ENCODE measurements at regions not wholly inside any gene's neighbourhood (a gene's known extent, or its start where the extent isn't known, plus 50 kb on each side); places are given as distances from the start of the nearest gene placed in this dataset.

DNA sequence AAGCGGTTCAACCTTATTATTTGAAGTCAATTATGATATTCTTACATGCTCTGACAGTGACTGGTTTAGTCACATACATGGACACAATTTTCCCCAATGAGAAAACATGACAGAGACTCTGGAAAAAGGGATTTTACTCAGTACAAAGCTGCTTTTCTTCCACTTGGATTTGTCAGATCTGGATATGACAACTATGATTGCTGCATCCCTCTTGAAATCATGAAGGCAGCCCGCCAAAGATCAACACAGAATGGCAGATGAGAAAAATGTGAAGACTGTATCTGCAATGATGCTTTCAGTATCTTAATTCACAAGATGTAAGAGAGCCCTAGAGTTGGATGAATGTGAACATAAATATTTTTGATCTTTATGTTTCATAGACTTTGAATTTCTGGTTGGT lies 439.6 kb downstream of the CDH8 start:
- DNase-seq, result no peak

DNA sequence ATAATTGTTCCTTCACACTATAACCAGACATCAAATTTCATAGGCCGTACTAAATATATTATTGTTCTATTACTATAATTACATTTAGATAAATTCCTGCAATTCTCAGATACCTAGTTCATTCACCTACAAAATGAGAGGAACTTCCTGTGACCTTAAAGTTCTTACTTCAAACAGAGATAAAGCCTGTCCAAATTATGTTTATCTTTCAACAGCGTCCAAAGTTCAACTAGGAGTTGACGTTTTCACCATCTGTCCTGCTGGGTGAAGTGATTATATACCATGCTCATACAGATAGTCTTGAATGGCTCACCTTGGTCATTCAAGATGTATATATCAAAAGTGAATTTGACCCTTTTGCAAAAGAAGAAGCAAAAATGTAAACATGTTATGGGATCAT lies 440.6 kb downstream of the CDH8 start:
- DNase-seq, result no peak

DNA sequence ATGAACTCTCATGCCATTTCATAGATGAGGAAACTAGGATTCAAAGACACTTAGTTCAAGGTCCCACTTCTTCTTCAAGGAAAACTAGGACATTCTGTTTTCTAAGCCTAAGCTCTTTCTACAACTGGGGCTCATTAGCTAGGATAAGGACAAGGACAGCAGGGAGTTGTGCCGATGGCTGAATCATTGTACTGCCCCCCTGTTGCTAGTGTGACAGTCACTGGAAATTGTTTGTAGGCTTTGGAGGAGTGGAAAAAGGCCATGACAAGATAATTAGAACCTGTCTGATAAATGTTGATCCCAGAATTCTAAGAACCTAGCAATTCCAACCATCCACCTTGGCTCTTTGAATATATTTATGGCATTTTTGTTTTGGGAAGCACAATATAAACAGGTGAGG lies 445.7 kb downstream of the CDH8 start:
- no peak for DNase-seq

DNA sequence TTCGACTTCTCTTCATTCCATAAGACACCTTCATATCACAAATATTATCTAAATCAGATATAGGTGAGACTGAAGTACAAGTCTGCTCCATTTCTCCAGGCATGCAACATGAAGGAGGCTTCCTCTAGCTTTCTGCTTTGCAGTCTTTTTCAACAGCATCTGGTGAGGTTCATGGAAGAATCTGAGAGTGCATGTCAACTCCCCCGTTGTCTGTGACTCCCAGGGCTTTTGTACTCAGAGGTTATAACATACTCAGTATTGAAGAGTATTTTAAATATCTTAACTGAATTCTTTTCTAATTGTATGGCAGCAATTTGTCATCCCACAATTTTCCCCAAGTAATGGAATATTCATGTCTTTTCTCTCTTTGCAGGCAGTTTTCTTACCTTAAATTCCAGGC lies 448.7 kb downstream of the CDH8 start:
- DNase-seq, result no peak

DNA sequence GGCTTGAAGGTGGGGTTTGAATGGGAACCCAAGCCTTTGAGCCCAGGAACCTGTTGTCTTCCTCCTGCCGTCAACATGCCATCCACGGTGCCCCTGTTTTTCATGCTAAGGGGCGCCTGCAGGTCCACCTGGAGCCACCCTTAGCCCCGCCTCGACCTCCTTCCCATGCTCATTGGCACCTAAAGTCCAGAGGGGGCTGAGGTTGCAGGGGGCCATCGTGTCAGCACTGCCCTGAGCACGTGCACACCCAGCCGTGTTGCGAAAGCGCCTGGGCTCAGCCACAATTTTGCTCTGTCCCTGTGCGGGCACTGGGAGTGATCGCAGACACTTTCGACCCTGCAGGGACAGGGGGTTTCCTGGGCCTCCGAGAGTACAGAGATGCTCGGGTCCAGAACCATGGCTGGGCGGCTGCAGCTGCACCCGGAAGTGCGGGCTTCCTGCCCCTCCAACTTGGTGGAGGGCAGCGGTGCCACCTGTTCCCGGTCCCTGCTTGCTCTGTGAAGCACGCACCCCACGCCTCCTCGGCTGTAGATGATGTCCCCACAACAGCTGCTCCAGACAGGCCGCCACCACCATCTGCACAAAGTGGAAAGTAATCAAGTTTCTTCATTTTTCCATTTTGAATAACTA lies 454.7 kb downstream of the CDH8 start:
- no peak for DNase-seq

DNA sequence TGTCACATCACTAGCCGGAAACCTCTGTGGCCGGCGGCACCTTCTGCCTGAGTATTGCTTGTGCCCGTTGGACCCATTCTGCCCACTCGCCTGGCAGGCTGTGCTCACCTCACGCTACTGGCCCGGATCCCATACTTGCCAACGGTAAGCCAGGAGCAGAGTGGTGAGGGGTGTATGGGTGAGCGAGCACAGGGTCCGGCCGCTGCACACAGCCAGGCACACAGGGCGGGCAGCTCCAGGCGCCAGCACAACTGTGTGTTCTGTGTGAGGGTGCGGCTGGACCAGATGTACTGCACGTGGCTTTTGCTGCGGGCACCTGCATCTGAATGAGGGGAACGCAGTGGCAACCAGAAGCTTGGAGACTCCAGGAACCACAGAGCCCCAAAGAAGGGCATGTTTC lies 455.7 kb downstream of the CDH8 start:
- DNase-seq, result no peak

DNA sequence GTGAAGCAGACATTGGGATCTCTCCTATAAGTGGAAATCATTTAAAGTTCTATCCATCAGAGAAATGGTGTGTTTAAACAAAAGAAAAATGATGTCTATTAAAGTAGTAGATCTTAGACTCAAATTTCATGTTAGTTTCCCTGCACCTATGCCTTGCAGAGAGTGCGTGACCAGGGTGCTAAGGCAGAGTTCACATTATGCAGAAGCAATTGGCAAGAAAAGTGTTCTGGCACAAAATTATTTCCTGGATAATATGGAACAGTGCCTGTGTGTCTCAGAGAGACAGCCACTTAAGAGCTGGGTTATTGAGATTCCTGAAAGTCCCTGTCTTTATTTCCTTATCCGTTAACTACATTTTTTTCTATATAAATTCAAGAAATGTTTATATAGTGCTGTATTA lies 457.0 kb downstream of the CDH8 start:
- DNase-seq, result no peak

DNA sequence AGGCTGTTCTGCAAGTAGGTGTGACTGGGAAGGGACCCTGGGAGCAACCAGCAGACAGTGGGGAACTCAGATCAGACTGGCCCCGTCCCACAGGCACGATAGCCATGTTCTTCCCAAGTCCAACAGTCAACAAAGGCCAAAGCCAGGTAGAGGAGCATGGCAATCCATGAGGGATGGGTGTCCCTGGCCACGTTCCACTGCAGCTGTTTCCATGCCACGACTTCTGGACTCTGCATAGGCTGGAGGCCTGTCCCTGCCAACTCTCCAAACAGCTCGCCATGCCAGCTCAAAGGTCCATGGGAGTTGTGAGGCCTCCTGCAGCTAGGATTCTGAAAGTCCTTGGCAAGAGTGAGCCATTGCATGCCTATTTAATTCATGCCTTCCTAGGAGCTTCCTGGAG lies 459.8 kb downstream of the CDH8 start:
- DNase-seq, result no peak

DNA sequence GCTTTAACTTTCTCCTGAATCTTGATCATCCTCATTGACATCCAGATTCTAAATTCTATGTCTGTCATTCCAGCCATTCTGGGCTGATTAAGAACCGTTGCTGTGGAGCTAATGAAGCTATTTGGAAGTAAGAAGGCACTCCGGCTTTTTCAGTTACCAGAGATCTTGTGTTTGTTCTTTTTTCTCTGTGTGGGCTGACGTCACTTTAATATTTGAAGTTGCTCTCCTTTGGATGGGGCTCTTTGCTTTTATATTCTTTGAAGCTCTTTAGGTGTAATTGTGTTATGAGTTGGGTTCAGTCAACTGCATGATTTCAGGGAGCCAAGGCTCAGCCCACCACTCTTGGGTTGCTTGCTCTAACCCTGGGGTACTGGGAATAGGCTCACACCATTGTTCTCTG lies 460.6 kb downstream of the CDH8 start:
- DNase-seq, result no peak

DNA sequence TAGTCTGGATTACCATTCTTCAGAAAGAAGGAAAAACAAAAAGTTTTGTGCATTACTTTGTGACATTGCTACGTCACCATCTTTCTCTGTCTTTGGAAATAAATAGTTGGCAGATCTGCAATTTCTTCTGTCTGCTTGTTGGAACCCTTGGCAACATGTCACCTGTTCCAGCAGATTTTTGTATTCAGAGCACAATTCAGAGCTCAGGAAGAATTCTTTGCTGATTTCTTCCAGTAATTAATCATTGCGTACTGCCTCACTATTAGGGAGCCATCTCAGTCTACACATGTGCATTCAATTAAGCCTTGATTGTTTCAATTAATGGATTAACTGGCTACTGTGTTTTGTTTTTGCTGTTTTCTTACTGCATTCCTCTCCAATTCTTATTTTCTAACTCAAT lies 467.2 kb downstream of the CDH8 start:
- no peak for DNase-seq

DNA sequence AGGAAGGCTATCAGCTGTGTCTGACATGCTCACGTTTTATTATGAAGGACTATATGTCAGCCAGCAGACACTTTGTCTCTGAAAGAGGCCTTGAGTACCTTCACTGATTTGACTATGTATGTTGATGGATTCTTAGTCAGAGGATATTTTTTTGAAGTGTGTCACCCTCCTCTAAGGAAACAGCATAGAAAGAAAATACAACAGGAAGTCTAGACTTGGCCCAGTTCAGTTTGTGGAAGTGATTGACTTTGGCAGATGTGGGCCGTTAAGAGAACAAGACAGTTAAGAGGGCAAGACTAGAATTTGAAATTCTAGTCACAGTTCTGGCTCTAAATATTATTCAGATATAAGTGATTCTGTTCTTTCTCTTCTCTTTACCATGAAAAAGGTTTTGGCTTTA lies 471.5 kb downstream of the CDH8 start:
- DNase-seq, result no peak

DNA sequence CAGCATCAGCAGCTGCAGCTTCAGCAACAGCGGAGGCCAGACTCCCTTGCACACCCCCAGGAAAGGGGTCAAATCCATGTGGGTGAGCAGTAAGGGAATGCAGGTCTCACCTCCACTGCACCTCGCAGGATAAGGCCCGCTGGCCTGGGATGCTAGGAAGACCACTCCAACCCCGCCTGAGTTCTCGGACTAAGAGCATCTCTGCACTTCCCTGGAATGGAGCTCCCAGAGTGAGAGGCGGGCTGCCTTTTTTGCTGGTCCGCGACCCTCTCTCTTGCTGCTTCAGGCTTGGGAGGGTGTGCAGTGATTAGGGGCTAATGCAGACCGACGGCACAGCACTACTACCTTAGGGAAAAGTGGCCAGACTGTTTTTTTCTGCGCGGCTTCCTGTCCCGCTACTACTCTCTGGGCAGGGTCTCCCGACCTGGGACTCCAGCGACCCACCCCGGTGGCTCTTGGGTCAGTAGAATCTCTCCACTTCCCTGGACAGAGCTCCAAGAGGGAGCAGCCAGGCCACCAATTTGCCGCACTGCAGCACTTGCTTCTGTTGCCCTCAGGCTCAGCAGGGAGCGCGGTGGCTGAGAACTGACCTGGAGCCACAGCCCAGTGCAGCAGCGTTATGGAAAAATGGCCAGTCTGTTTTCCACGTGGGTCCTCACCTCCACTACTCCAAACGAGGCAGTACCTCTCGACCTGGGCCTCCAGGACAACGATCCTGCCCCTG lies 480.4 kb downstream of the CDH8 start:
- DNase-seq, result no peak

DNA sequence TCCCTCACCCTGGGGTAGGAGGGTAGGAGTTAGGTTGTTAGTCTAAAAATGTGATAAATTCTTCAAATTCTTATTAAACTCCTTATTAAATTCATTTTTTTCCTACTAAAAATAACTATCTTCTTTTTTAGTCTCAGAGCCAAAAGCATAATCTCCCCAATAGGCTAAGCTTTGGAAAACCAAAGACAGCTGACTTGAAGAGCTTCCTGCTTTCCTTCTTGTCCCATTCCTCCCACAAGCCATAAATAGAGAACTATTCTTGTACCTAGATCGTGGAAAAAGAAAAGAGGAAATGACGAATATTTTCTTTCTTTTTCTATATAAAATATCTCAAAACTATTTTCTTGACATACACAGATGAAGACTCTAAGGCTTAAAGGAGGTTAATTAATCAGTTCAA lies 486.9 kb downstream of the CDH8 start:
- DNase-seq, result no peak

DNA sequence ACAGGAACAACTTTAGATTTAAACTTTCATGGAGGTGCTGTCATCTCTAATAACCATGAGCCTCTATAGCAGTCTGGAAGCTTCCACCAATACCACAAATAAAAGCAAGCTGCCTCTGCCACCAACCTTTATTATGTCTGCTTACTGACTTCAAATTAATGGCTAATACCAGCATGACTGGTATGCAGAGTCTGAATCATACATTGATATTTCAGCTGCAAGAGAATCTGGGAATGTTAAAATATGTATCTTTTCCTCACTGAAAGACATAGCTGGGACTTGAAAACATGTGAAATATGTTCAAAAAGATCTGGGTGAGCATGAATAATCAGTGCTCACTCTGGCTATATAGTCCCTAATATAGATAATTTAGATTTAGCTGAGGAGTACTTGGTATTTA lies 488.6 kb downstream of the CDH8 start:
- DNase-seq, result no peak

DNA sequence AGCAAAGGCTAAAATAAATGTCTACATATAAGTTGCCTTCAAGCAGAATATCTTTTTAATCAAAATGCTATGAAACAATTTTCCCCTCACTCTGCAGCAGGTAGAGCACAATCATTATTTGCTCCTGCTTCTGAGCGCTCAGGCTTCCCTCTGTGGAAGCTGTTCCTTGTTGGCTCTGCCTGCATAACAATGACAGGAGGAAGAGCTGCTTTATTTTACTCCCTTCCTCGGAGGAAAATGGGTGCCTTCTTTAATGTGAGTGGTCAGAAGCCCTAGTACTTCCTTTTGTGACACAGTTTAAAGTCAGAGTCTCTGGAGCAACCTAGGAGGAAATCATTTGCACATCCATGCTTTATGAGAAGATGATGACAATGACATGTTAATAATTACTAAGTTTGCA lies 492.1 kb downstream of the CDH8 start:
- DNase-seq, result no peak

DNA sequence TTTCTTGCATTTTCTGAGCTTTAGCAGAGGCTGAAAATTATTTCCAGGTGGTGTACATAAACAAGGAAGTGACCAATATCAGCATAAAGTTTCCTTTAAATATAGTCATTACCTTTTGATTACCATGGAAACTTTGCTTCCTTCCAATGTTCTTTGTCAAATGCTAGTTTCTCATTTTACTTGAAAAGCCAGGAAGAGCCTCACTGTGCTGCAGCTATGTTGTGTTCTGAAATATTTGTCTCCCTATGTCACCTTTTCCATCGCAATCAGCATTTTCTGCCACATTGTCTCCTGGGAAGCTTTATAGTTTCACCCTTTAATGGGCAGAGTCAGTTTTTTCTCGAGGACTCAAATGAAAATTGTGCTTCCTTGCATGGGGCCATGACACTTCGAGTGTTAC lies 496.0 kb downstream of the CDH8 start:
- no peak for DNase-seq

DNA sequence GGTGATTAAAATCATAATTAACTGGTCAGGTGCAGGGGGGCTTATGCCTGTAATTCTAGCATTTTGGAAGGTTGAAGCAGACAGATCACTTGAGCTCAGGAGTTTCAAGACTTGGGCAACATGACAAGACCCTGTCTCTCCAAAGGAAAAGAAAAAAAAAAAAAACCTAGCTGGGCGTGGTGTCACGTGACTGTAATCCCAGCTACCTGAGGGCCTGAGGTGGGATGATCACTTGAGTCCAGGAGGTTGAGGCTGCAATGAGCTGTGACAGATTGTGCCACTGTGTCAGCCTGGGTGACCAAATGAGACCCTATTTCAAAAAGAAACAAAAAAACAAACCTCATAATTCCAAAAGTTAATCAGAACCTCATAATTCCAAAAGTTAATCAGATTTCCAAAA lies 505.5 kb downstream of the CDH8 start:
- no peak for DNase-seq

DNA sequence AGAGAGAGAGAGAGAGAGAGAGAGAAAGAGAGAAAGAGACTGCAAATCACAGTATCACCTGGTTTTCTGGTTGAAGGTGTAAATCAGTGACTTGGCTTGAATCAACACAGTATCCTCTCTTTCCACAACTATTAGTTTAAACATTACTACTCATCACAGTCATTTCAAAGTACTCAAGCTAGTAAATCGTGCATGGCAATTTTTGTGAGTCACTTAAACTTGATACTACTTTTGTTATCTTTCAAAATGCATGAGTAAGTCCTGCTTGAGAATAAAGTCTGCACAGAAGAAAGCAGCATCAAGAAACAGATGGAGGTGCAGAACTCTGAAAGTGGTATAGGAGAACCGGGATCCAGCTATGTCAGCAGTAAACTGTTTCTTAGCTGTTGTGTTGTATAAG lies 535.4 kb downstream of the CDH8 start:
- no peak for DNase-seq

DNA sequence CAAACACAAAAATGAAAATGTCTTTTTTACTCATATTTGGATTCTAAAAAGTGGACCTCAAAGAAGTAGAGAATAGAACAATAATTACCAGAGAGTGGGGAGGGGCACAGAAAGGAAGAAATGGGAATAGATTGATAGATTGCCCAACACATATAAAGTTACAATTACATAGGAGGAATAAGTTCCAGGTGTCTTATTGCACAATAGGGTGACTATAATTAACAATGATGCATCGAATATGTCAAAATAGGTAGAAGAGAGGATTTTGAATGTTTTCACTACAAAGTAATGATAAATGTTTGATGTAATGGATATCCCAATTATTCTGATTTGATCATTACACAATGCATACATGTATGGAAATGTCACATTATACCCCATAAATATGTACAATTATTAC lies 556.0 kb downstream of the CDH8 start:
- DNase-seq, result no peak

DNA sequence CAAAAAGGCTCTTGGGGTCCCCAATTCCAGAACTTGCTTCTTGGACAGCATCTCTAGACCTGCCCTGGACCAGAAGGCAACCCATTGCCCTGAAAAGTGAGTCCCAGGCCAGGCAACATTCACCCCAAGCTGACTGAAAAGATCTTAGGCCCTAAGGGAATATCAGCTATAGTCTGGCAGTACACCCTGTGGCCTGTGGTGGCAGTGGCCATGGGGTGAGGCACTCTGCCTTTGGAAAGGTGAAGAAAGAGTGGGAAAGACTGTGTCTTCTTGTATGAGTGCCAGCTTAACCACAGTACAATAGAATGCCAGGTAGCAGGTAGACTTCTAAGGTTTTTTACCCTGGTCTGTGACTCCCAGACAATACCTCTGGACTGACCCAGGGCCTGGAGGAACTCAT lies 564.5 kb downstream of the CDH8 start:
- no peak for DNase-seq

DNA sequence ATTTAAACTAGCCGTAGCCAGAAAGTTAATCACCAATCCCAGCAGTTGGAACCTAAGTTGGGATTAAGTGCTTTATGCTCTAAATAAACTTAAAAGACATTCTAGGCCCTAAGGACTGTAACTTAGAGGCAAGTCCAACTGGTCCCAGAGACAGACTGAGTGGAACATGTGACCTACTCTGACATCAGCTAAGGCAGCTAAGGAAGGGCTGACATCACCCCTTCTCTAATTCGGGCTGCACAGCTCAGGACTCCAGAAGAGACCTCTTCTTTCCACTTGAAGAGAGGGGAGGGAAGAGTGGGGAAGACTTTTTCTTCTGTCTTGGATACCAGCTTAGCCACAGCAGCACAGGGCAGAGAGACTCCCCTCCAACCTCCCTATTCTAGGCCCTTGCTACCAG lies 565.2 kb downstream of the CDH8 start:
- no peak for DNase-seq

DNA sequence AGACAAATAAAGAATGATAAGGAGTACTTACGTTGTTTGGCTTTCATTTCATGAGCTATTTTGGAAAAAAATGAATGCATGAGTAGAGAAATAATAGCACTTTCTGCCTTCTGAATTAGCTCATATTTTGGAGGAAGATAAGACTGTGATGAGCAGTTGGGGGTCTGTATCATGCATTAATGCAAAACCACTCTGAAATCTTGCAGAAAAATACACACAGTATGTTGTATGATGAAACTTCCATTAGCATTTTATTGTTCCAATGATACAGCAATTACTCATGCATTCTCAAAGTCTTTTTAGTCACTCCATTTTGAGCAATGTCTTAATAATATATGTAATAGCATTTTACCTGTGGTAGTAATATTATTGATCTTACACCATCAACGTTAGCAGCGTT lies 571.0 kb downstream of the CDH8 start:
- DNase-seq, result no peak

DNA sequence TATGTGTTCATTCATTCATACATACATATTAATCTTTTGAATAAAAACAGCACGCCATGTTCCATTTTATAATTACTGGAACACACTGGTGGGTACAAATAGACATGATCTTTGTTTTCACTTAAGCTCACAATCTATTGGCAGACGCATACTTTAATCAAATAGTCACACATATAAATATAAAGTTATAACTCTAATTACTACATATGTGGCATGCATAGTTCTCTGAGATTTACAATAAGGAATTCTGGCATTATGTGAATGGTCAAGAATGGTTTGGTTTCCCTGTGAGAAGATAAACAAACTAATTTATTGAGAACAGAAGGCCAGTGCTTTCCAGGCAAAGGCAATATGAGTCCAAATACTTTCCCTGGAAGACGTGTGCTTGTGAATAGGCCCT lies 576.2 kb downstream of the CDH8 start:
- DNase-seq, result no peak

DNA sequence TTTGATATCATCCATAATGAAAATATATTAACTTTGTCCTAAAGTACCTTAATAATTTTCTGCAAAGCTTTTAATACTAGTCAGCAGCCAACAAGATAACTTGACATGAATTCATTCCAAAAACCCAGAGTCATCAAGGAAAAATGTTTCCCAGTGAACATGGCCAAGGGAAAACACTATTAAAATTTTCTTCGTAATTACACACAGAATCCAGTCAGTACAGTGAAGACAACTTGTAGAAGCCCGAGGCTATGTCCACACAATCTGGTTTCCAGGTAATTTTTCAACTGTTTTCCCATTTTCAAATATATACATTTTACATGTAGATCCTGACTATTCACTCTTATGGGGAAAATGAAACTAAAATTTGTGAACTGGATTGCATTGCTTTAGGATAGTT lies 600.9 kb downstream of the CDH8 start:
- no peak for DNase-seq

DNA sequence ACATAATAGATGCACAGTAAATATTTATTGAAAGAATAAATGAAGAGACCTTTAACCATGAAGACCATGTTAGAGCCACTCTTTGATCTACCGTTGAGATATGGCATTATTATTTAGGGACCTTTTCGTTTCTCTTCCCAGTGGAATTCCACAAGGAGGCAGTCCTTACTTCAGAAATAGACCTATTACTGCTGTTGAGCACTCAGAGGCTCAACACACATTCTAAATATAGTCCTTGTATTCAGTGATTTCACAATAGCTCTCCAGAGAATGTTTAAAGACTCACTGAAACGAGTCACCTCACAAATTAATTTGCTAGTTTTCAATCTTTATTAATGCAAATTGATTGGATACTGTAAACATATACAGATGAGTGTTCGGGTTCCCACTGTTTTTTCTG lies 603.8 kb downstream of the CDH8 start:
- DNase-seq, result no peak

Data from NCI-H1092 treated with DMSO at 0.1 percent for 48 hours (cell line).